K562 (cell line): ENCODE measurements at regions not wholly inside any gene's neighbourhood (a gene's known extent, or its start where the extent isn't known, plus 50 kb on each side); places are given as distances from the start of the nearest gene placed in this dataset.
"Not testable (repeated sequence)": the region's sequence is repeated elsewhere in the genome, so short reads cannot be mapped to it uniquely, and the experiment has no call there.

Experiments
- ATAC-seq: fragments of 200-7000 bp; cut with Tn5 transposase; 3 replicates; pipeline ENCODE4 v1.9.1; 2020; ENCODE audit warnings: moderate library complexity
- BruUV-seq: library from RNA; stranded (reverse); fragments of 400-500 nt; replicated peaks from 2 replicates; lab custom pipeline; 2021; lab: Mats Ljungman, UMichigan
- CTCF ChIA-PET: fragments of 300-600 bp; formaldehyde crosslinking; extraction: SDS; loops from one replicate; lab custom pipeline; 2021; ENCODE audit warnings: low intra/inter-chr PET ratio; lab: Yijun Ruan, JAX
- POLR2A ChIA-PET: fragments of 300-600, 350-650 bp; sonication (Branson Sonifier 250); formaldehyde crosslinking; extraction: SDS; loops from one replicate; lab custom pipeline; 2021; ENCODE audit warnings: antibody characterized with exemption, inconsistent platforms; lab: Yijun Ruan, JAX
- DNase-seq, 4 experiments: peaks; one replicate each; pipeline versions ENCODE4 v3.0.0 to v3.0.0-alpha.2; 2011 to 2018; ENCODE audit warnings: low spot score in 3 of 4, mixed read lengths in 3 of 4; ENCODE audit errors: extremely low read depth in 1 of 4
- FAIRE-seq: peaks from 2 replicates; lab custom pipeline; 2011; peaks lifted over from hg19 to GRCh38; lab: Jason Lieb, UNC
- H2AFZ ChIP-seq: 2 replicates; pipeline ENCODE4 v1.6.0; 2011; ENCODE audit warnings: low read depth, low read length, control low read depth, inconsistent platforms
- H3K27ac ChIP-seq: fragments of 200-600 bp; 3 replicates; pipeline ENCODE4 v1.8.0; 2011; ENCODE audit warnings: low read depth, mild to moderate bottlenecking, control low read depth, inconsistent platforms, low read length, moderate library complexity, mixed read lengths; ENCODE audit errors: extremely low read depth
- H3K27me3 ChIP-seq, 2 experiments: fragments of 300-600 bp in 1 of 2; 2 replicates in 1 of 2; 3 replicates in 1 of 2; pipeline versions ENCODE4 v1.6.0 to v1.8.0; 2011; ENCODE audit warnings: inconsistent platforms in 2 of 2, low read length in 2 of 2, mild to moderate bottlenecking in 1 of 2, mixed read lengths in 1 of 2, moderate library complexity in 1 of 2; ENCODE audit not compliant: control insufficient read depth in 2 of 2, insufficient read depth in 2 of 2
- H3K36me3 ChIP-seq: fragments of 300-600 bp; 3 replicates; pipeline ENCODE4 v1.8.0; 2011; ENCODE audit warnings: mild to moderate bottlenecking, low read length, inconsistent platforms; ENCODE audit not compliant: control insufficient read depth, insufficient read depth
- H3K4me1 ChIP-seq, 2 experiments: fragments of 200-600 bp in 1 of 2; replicated peaks in 1 of 2; 2 replicates in 1 of 2; 3 replicates in 1 of 2; pipeline versions ENCODE4 v1.5.1 to v1.8.0; 2011; ENCODE audit warnings: inconsistent platforms in 2 of 2, low read length in 2 of 2, mild to moderate bottlenecking in 1 of 2, mixed read lengths in 1 of 2, moderate library complexity in 1 of 2; ENCODE audit not compliant: control insufficient read depth in 2 of 2, insufficient read depth in 2 of 2
- H3K4me2 ChIP-seq: 2 replicates; pipeline ENCODE4 v1.6.1; 2011; ENCODE audit warnings: low read length, control low read depth, inconsistent platforms, mixed read lengths; ENCODE audit not compliant: insufficient read depth
- H3K4me3 ChIP-seq: fragments of 200-600 bp; sonication (generic), shearing (Covaris generic); 2 replicates; pipeline ENCODE4 v1.5.1; 2016; ENCODE audit warnings: control low read depth, inconsistent platforms
- H3K79me2 ChIP-seq: fragments of 200-600 bp; 3 replicates; pipeline ENCODE4 v1.8.0; 2011; ENCODE audit warnings: low read length, inconsistent platforms; ENCODE audit not compliant: control insufficient read depth, insufficient read depth
- H3K9ac ChIP-seq, 2 experiments: 2 replicates each; pipeline versions ENCODE4 v1.6.0 to v1.6.1; 2011; ENCODE audit warnings: low read depth in 2 of 2, low read length in 2 of 2, control low read depth in 1 of 2, inconsistent platforms in 1 of 2, mild to moderate bottlenecking in 1 of 2, mixed read lengths in 1 of 2; ENCODE audit not compliant: insufficient read depth in 1 of 2
- H3K9me1 ChIP-seq: one replicate; pipeline ENCODE4 v1.6.0; 2011; ENCODE audit warnings: inconsistent platforms, mild to moderate bottlenecking, low read length, moderate library complexity; ENCODE audit not compliant: control insufficient read depth, insufficient read depth
- H3K9me3 ChIP-seq: replicated peaks from 2 replicates; pipeline ENCODE4 v1.5.1; 2011; ENCODE audit warnings: low read depth, low read length, inconsistent platforms; ENCODE audit not compliant: control insufficient read depth, insufficient read depth
- H4K20me1 ChIP-seq: replicated peaks from 2 replicates; pipeline ENCODE4 v1.6.1; 2011; ENCODE audit warnings: low read length, inconsistent platforms, mixed read lengths; ENCODE audit not compliant: control insufficient read depth, insufficient read depth
- WGBS: fragments of 100-300 bp; shearing (Covaris generic); methylation state at CpG from one replicate; pipeline ENCODE4 v1.1.6; 2016; ENCODE audit warnings: low coverage, mixed read lengths; ENCODE audit not compliant: insufficient coverage; ENCODE audit errors: missing lambda C conversion rate; 5-methylcytosine and 5-hydroxymethylcytosine counted together
- in situ Hi-C: fragments of 300-500 bp; cut with MboI; formaldehyde crosslinking; loops from 4 replicates; pipeline ENCODE4 v1.15.0; 2018; ENCODE audit warnings: inconsistent platforms, mixed read lengths
- intact Hi-C: fragments of 100-400 bp; cut with micrococcal nuclease; formaldehyde crosslinking; loops from 2 replicates; pipeline ENCODE4 v1.14.2; 2022
- TF ChIP-seq, protein P1 (sequence below), 3 experiments: IDR thresholded peaks in 2 of 3; conservative IDR thresholded peaks in 1 of 3; 2 replicates each; pipeline ENCODE4 v1.5.1; 2011 to 2012; ENCODE audit warnings: low read length in 3 of 3, mild to moderate bottlenecking in 3 of 3, control low read depth in 2 of 3, improper control_type of control experiment in 1 of 3, inconsistent platforms in 1 of 3, low read depth in 1 of 3, mixed read lengths in 1 of 3, moderate library complexity in 1 of 3; ENCODE audit not compliant: insufficient read depth in 2 of 3

- H3K79me2 ChIP-seq, H3K9me1 ChIP-seq, H3K4me2 ChIP-seq, H3K4me1 ChIP-seq, H2AFZ ChIP-seq, H3K4me3 ChIP-seq, H3K27ac ChIP-seq, POLR2A ChIA-PET, H4K20me1 ChIP-seq, intact Hi-C loops, CTCF ChIA-PET, H3K9me3 ChIP-seq, H3K36me3 ChIP-seq, BruUV-seq, H3K27me3 ChIP-seq, H3K9ac ChIP-seq, DNase-seq, in situ Hi-C loops: not testable (repeated sequence)
- TF ChIP-seq, protein P1, sequence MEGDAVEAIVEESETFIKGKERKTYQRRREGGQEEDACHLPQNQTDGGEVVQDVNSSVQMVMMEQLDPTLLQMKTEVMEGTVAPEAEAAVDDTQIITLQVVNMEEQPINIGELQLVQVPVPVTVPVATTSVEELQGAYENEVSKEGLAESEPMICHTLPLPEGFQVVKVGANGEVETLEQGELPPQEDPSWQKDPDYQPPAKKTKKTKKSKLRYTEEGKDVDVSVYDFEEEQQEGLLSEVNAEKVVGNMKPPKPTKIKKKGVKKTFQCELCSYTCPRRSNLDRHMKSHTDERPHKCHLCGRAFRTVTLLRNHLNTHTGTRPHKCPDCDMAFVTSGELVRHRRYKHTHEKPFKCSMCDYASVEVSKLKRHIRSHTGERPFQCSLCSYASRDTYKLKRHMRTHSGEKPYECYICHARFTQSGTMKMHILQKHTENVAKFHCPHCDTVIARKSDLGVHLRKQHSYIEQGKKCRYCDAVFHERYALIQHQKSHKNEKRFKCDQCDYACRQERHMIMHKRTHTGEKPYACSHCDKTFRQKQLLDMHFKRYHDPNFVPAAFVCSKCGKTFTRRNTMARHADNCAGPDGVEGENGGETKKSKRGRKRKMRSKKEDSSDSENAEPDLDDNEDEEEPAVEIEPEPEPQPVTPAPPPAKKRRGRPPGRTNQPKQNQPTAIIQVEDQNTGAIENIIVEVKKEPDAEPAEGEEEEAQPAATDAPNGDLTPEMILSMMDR (IDR thresholded peaks at IDR 0.05 in 2 of 3, conservative IDR thresholded peaks at IDR 0.05 in 1 of 3; ENCODE audit: insufficient read depth in 2 of 3, low read depth in 1 of 3, low read length in 3 of 3), result 0 out of 6 replicates have a peak, but pooled peaks of 1 of the 3 experiments have one; percentile 15
- FAIRE-seq (peak; percentile 42), ATAC-seq (peak; percentile 93)
- WGBS, result 0% methylated on average over 3 of the region's 9 CpGs
Observed at GRCh38 chr2:89160306-89160705, 468.8 kb downstream of the RPIA start.

DNA sequence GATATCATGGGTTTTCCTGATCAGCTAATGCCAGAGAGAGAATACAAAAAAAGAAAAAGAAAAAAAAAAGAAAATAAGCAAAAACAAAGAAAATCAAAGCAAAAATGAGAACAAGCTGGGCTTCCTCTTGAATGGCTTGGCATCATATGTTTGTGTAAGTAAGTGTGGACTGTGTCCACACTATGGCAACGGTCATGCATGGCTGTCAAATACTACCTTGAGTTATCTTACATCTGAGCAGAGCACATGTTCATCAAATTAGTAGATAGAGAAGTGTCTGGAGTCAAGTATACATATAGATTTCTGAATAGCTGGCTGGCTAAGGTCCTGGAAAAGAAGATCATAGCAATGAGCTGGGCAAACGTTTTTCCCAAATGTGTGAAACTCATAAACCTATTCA is 470.2 kb downstream of the RPIA start:
- H3K36me3 ChIP-seq, H3K4me2 ChIP-seq, intact Hi-C loops, DNase-seq, H3K4me3 ChIP-seq, H3K27ac ChIP-seq, in situ Hi-C loops, H3K9me3 ChIP-seq, H3K27me3 ChIP-seq, FAIRE-seq, H3K79me2 ChIP-seq, ATAC-seq, BruUV-seq, H4K20me1 ChIP-seq, H3K4me1 ChIP-seq, H3K9ac ChIP-seq, CTCF ChIA-PET, POLR2A ChIA-PET, H3K9me1 ChIP-seq, H2AFZ ChIP-seq: not testable (repeated sequence)
- 13% methylated on average over 1 of the region's 2 CpGs for WGBS

- H3K9me1 ChIP-seq, BruUV-seq, H2AFZ ChIP-seq, H3K27me3 ChIP-seq, H3K79me2 ChIP-seq, H3K4me1 ChIP-seq, in situ Hi-C loops, H3K9ac ChIP-seq, H3K27ac ChIP-seq, H3K36me3 ChIP-seq, POLR2A ChIA-PET, H4K20me1 ChIP-seq, ATAC-seq, H3K4me3 ChIP-seq, FAIRE-seq, DNase-seq, CTCF ChIA-PET, H3K4me2 ChIP-seq, H3K9me3 ChIP-seq, intact Hi-C loops: not testable (repeated sequence)
- 0% methylated on average over 1 of the region's 4 CpGs for WGBS
Observed at GRCh38 chr2:89170506-89171173, 479.2 kb downstream of the RPIA start.
